HepG2 (cell line): ENCODE measurements at regions not wholly inside any gene's neighbourhood (a gene's known extent, or its start where the extent isn't known, plus 50 kb on each side); places are given as distances from the start of the nearest gene placed in this dataset.

Experiments used
- ATRX ChIP-seq: sonication (generic); formaldehyde crosslinking; IDR thresholded peaks from 2 replicates; pipeline ENCODE4 v1.4.0; 2020; ENCODE audit warnings: missing genetic modification reagents, borderline replicate concordance
- FOXA1 ChIP-seq, 2 experiments: fragments of 450-650 bp in 1 of 2; sonication (generic) in 1 of 2; formaldehyde crosslinking in 1 of 2; IDR thresholded peaks; 2 replicates each; pipeline versions ENCODE4 v1.4.0 to v1.6.1; 2016 to 2020; ENCODE audit warnings: missing genetic modification reagents in 1 of 2
- FOXP1 ChIP-seq, 2 experiments: fragments of 450-650 bp in 1 of 2; IDR thresholded peaks; 2 replicates each; pipeline ENCODE4 v1.6.1; 2017 to 2018; ENCODE audit warnings: antibody characterized with exemption in 1 of 2
- HOXA5 ChIP-seq: sonication (generic); formaldehyde crosslinking; IDR thresholded peaks from 2 replicates; pipeline ENCODE4 v1.4.0; 2020; ENCODE audit warnings: missing genetic modification reagents
- ISL2 ChIP-seq: sonication (generic); formaldehyde crosslinking; IDR thresholded peaks from 2 replicates; pipeline ENCODE4 v1.5.0; 2020; ENCODE audit warnings: missing genetic modification reagents
- MAFG ChIP-seq: sonication (generic); formaldehyde crosslinking; IDR thresholded peaks from 2 replicates; pipeline ENCODE4 v1.5.1; 2020; ENCODE audit warnings: mild to moderate bottlenecking, missing genetic modification reagents
- NFIC ChIP-seq: IDR thresholded peaks from 2 replicates; pipeline ENCODE4 v1.6.1; 2012; ENCODE audit warnings: mild to moderate bottlenecking, low read length, inconsistent platforms
- TBL1XR1 ChIP-seq: fragments of 150-350 bp; IDR thresholded peaks from 2 replicates; pipeline ENCODE4 v1.6.1; 2014; ENCODE audit warnings: borderline replicate concordance, low read length; ENCODE audit not compliant: partially characterized antibody
- XRCC5 ChIP-seq: fragments of 200-400 bp; formaldehyde crosslinking; optimal IDR thresholded peaks from 2 replicates; pipeline ENCODE3; 2017; ENCODE audit warnings: mild to moderate bottlenecking, low read length
- ZMYM4 ChIP-seq: sonication (generic); formaldehyde crosslinking; IDR thresholded peaks from 2 replicates; pipeline ENCODE4 v1.8.1; 2023; ENCODE audit warnings: mild to moderate bottlenecking, missing genetic modification reagents
- TF ChIP-seq, protein P1 (sequence below): IDR thresholded peaks from 2 replicates; pipeline ENCODE4 v1.6.1; 2016; ENCODE audit warnings: missing genetic modification reagents, missing compliant biosample characterization
- TF ChIP-seq, protein P2 (sequence below): sonication (generic); formaldehyde crosslinking; IDR thresholded peaks from 2 replicates; pipeline ENCODE4 v1.4.0; 2020; ENCODE audit warnings: missing genetic modification reagents
- TF ChIP-seq, protein P3 (sequence below): IDR thresholded peaks from 2 replicates; pipeline ENCODE4 v1.6.1; 2016
- TF ChIP-seq, protein P4 (sequence below): sonication (generic); formaldehyde crosslinking; IDR thresholded peaks from 2 replicates; pipeline ENCODE4 v1.8.0; 2022; ENCODE audit warnings: mild to moderate bottlenecking, missing genetic modification reagents, moderate library complexity

DNA sequence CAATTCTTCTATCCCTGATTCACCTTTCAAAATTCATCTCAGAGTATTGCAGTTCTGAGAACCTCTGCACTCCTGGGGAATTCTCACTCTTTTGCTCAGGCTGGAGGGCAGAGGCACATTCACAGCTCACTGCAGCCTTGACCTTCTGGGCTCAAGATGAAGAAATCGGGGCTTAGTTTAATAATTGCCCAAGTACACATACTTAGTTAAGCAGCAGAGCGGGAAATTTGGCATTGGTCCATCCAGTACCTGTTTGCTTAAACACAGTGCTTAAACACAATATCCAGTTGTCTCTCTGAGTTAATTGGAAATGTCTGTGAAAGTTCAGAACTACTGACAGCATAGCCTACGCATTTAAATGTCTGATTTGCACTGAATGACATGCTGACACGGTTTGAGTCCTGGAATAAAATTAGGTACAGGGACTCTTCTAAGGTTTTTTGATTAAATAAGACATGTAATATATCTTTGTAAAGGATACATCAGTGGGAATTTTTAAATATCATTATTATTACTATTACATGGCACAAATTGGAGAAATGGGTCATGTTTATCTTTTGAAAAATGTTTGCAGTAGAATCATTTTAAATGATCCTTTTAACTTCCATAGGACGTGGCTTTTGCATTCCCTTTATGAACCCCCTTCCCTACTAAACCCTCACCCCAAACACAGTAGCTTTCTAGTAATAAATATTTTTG, 337.4 kb downstream of the SRGAP2C start (continued):
- TF ChIP-seq, protein P1, sequence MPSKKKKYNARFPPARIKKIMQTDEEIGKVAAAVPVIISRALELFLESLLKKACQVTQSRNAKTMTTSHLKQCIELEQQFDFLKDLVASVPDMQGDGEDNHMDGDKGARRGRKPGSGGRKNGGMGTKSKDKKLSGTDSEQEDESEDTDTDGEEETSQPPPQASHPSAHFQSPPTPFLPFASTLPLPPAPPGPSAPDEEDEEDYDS (CRISPR knock-in tag) = peak; percentile 56; the same call in 1 of the 2 replicates
- TF ChIP-seq FOXP1 (IDR thresholded peaks at IDR 0.05) (no peak), FOXP1 (CRISPR knock-in tag; IDR thresholded peaks at IDR 0.05) (peak; percentile 73), TBL1XR1 (peak; percentile 42), ISL2 (peak; percentile 90), ZMYM4 (peak; percentile 93), XRCC5 (no peak), MAFG (CRISPR knock-in tag) (no peak), ATRX (CRISPR knock-in tag) (no peak), FOXA1 (IDR thresholded peaks at IDR 0.05) (no peak), FOXA1 (CRISPR knock-in tag; IDR thresholded peaks at IDR 0.05) (peak; percentile 78), HOXA5 (peak; percentile 69; the same call in 1 of the 2 replicates), NFIC (peak; percentile 93)
- TF ChIP-seq, protein P2, sequence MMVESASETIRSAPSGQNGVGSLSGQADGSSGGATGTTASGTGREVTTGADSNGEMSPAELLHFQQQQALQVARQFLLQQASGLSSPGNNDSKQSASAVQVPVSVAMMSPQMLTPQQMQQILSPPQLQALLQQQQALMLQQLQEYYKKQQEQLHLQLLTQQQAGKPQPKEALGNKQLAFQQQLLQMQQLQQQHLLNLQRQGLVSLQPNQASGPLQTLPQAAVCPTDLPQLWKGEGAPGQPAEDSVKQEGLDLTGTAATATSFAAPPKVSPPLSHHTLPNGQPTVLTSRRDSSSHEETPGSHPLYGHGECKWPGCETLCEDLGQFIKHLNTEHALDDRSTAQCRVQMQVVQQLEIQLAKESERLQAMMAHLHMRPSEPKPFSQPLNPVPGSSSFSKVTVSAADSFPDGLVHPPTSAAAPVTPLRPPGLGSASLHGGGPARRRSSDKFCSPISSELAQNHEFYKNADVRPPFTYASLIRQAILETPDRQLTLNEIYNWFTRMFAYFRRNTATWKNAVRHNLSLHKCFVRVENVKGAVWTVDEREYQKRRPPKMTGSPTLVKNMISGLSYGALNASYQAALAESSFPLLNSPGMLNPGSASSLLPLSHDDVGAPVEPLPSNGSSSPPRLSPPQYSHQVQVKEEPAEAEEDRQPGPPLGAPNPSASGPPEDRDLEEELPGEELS (CRISPR knock-in tag) = peak; percentile 94
- TF ChIP-seq, protein P3, sequence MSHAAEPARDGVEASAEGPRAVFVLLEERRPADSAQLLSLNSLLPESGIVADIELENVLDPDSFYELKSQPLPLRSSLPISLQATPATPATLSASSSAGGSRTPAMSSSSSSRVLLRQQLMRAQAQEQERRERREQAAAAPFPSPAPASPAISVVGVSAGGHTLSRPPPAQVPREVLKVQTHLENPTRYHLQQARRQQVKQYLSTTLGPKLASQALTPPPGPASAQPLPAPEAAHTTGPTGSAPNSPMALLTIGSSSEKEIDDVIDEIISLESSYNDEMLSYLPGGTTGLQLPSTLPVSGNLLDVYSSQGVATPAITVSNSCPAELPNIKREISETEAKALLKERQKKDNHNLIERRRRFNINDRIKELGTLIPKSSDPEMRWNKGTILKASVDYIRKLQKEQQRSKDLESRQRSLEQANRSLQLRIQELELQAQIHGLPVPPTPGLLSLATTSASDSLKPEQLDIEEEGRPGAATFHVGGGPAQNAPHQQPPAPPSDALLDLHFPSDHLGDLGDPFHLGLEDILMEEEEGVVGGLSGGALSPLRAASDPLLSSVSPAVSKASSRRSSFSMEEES (CRISPR knock-in tag) = peak; percentile 51; the same call in 1 of the 2 replicates
- TF ChIP-seq, protein P4, sequence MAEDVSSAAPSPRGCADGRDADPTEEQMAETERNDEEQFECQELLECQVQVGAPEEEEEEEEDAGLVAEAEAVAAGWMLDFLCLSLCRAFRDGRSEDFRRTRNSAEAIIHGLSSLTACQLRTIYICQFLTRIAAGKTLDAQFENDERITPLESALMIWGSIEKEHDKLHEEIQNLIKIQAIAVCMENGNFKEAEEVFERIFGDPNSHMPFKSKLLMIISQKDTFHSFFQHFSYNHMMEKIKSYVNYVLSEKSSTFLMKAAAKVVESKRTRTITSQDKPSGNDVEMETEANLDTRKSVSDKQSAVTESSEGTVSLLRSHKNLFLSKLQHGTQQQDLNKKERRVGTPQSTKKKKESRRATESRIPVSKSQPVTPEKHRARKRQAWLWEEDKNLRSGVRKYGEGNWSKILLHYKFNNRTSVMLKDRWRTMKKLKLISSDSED (CRISPR knock-in tag) = no peak
